Skin of body (tissue), 1 donor: ENCODE measurements at regions not wholly inside any gene's neighbourhood (a gene's known extent, or its start where the extent isn't known, plus 50 kb on each side); places are given as distances from the start of the nearest gene placed in this dataset.
"Not testable (repeated sequence)": the region's sequence is repeated elsewhere in the genome, so short reads cannot be mapped to it uniquely, and the experiment has no call there.

ENCODE experiments used
- DNase-seq: peaks from one replicate; lab custom pipeline; 2025; lab: John Stamatoyannopoulos, UW

- DNase-seq = no peak
Observed at GRCh38 chr15:81056304-81056703, 55.6 kb downstream of the TLNRD1 start.

GRCh38 chr15:81060470-81060869 is 59.7 kb downstream of the TLNRD1 start:
- DNase-seq = no peak

- no peak for DNase-seq
Observed at GRCh38 chr15:81060907-81061306, 60.2 kb downstream of the TLNRD1 start.

- DNase-seq = no peak
Observed at GRCh38 chr15:81061490-81062253, 60.9 kb downstream of the TLNRD1 start.

GRCh38 chr15:81062937-81063336 is 62.2 kb downstream of the TLNRD1 start:
- DNase-seq = no peak

GRCh38 chr15:81064253-81064652 is 63.5 kb downstream of the TLNRD1 start:
- DNase-seq = no peak

- not testable (repeated sequence) for DNase-seq
Observed at GRCh38 chr15:81067567-81067966, 66.5 kb upstream of the CFAP161 start.

GRCh38 chr15:81068516-81068915 is 65.6 kb upstream of the CFAP161 start:
- no peak for DNase-seq

GRCh38 chr15:81069356-81069755 is 64.7 kb upstream of the CFAP161 start:
- DNase-seq = no peak

- DNase-seq = no peak
Observed at GRCh38 chr15:81069909-81070308, 64.2 kb upstream of the CFAP161 start.

GRCh38 chr15:81071120-81071519 is 63.0 kb upstream of the CFAP161 start:
- DNase-seq = peak; percentile 16

GRCh38 chr15:81071705-81072104 is 62.4 kb upstream of the CFAP161 start:
- DNase-seq = no peak

GRCh38 chr15:81072551-81072950 is 61.5 kb upstream of the CFAP161 start:
- no peak for DNase-seq

- DNase-seq = peak; percentile 78
Observed at GRCh38 chr15:81073801-81074200, 60.3 kb upstream of the CFAP161 start.

- no peak for DNase-seq
Observed at GRCh38 chr15:81074773-81075172, 59.3 kb upstream of the CFAP161 start.

GRCh38 chr15:81075272-81075671 is 58.8 kb upstream of the CFAP161 start:
- DNase-seq = no peak

GRCh38 chr15:81080996-81081395 is 53.1 kb upstream of the CFAP161 start:
- no peak for DNase-seq

- no peak for DNase-seq
Observed at GRCh38 chr15:81083201-81083600, 50.9 kb upstream of the CFAP161 start.
